ENCODE measurements at regions not wholly inside any gene's neighbourhood (a gene's known extent, or its start where the extent isn't known, plus 50 kb on each side); places are given as distances from the start of the nearest gene placed in this dataset.

- Mint-ChIP-seq H3K4me3 (no peak overlapping the region), H3K27me3 (ENCODE audit: low read depth, poor library complexity) (no peaks in the 10 kb centered on the region), H3K4me1 (peaks cover 33% of the 10 kb centered on the region), H3K27ac (no peak overlapping the region), H3K36me3 (ENCODE audit: low read depth) (no peaks in the 10 kb centered on the region), H3K9me3 (peaks cover 28% of the 10 kb centered on the region)
- TF ChIP-seq CTCF (IDR thresholded peaks at IDR 0.05) = no peak
- no peak for DNase-seq
Measured at GRCh38 chr2:149797030-149797429, 209.5 kb upstream of the MMADHC start.

GRCh38 chr2:149789549-149789948, 202.0 kb upstream of the MMADHC start:
- H3K27ac Mint-ChIP-seq = no peak overlapping the region
- H3K4me1 Mint-ChIP-seq = no peaks in the 10 kb centered on the region
- no peak for TF ChIP-seq CTCF (IDR thresholded peaks at IDR 0.05)
- no peaks in the 10 kb centered on the region for H3K27me3 Mint-ChIP-seq (ENCODE audit: low read depth, poor library complexity)
- DNase-seq = no peak
- peaks cover 46% of the 10 kb centered on the region for H3K9me3 Mint-ChIP-seq
- H3K36me3 Mint-ChIP-seq (ENCODE audit: low read depth) = peaks cover 4% of the 10 kb centered on the region
- no peak overlapping the region for H3K4me3 Mint-ChIP-seq

GRCh38 chr2:149787206-149787605, 199.6 kb upstream of the MMADHC start:
- peaks cover 4% of the 10 kb centered on the region for H3K36me3 Mint-ChIP-seq (ENCODE audit: low read depth)
- DNase-seq = no peak
- H3K4me3 Mint-ChIP-seq = no peak overlapping the region
- no peak for TF ChIP-seq CTCF (IDR thresholded peaks at IDR 0.05)
- peaks cover 33% of the 10 kb centered on the region for H3K9me3 Mint-ChIP-seq
- H3K4me1 Mint-ChIP-seq = no peaks in the 10 kb centered on the region
- H3K27ac Mint-ChIP-seq = no peak overlapping the region
- no peaks in the 10 kb centered on the region for H3K27me3 Mint-ChIP-seq (ENCODE audit: low read depth, poor library complexity)

GRCh38 chr2:149783284-149783683, 195.7 kb upstream of the MMADHC start:
- peaks cover 4% of the 10 kb centered on the region for H3K36me3 Mint-ChIP-seq (ENCODE audit: low read depth)
- H3K4me1 Mint-ChIP-seq = no peaks in the 10 kb centered on the region
- H3K4me3 Mint-ChIP-seq = no peak overlapping the region
- no peak for DNase-seq
- TF ChIP-seq CTCF (IDR thresholded peaks at IDR 0.05) = no peak
- no peaks in the 10 kb centered on the region for H3K27me3 Mint-ChIP-seq (ENCODE audit: low read depth, poor library complexity)
- H3K9me3 Mint-ChIP-seq = peaks cover 27% of the 10 kb centered on the region
- no peak overlapping the region for H3K27ac Mint-ChIP-seq

GRCh38 chr2:149782572-149782971, 195.0 kb upstream of the MMADHC start:
- no peak overlapping the region for H3K27ac Mint-ChIP-seq
- H3K9me3 Mint-ChIP-seq = peaks cover 20% of the 10 kb centered on the region

More at GRCh38 chr2:149782572-149782971, 195.0 kb upstream of the MMADHC start:
- Mint-ChIP-seq H3K4me1 (no peaks in the 10 kb centered on the region), H3K36me3 (ENCODE audit: low read depth) (peaks cover 4% of the 10 kb centered on the region), H3K4me3 (no peak overlapping the region), H3K27me3 (ENCODE audit: low read depth, poor library complexity) (no peaks in the 10 kb centered on the region)
- no peak for DNase-seq
- TF ChIP-seq CTCF (IDR thresholded peaks at IDR 0.05) = no peak

Measured in nephron progenitor cell (in vitro differentiated cells).